C4-2B (cell line): ENCODE measurements at regions not wholly inside any gene's neighbourhood (a gene's known extent, or its start where the extent isn't known, plus 50 kb on each side); places are given as distances from the start of the nearest gene placed in this dataset.

ENCODE experiments used
- CTCF ChIP-seq: fragments of 450-650 bp; conservative IDR thresholded peaks from 2 replicates; pipeline ENCODE4 v1.5.1; 2017; ENCODE audit warnings: mild to moderate bottlenecking
- ZFX ChIP-seq: fragments of 450-650 bp; IDR thresholded peaks from 2 replicates; pipeline ENCODE4 v1.6.1; 2017

- TF ChIP-seq CTCF (no peak), ZFX (no peak)
These were observed 121.6 kb upstream of the FAM204A start for GRCh38 chr10:118463740-118464139.
